ENCODE measurements at regions not wholly inside any gene's neighbourhood (a gene's known extent, or its start where the extent isn't known, plus 50 kb on each side); places are given as distances from the start of the nearest gene placed in this dataset.
"Not testable (repeated sequence)": the region's sequence is repeated elsewhere in the genome, so short reads cannot be mapped to it uniquely, and the experiment has no call there.

GRCh38 chr3:166902374-166902773, 477.7 kb downstream of the ZBBX start:
- Histone ChIP-seq H3K27ac (ENCODE audit: low read length) (no peak overlapping the region), H3K4me1 (ENCODE audit: control insufficient read depth, insufficient read depth, low read length) (no peaks in the 10 kb centered on the region), H3K36me3 (ENCODE audit: control insufficient read depth, insufficient read depth, low read length) (no peaks in the 10 kb centered on the region), H3K9me3 (ENCODE audit: control insufficient read depth, insufficient read depth, low read length) (no peaks in the 10 kb centered on the region), H3K27me3 (ENCODE audit: control insufficient read depth, insufficient read depth, low read length) (no peaks in the 10 kb centered on the region), H3K4me3 (ENCODE audit: low read length) (no peak overlapping the region)
- no peak for DNase-seq (ENCODE audit: low read depth, low spot score)

GRCh38 chr3:166900866-166901577, 479.1 kb downstream of the ZBBX start:
- Histone ChIP-seq H3K27ac (ENCODE audit: low read length) (no peak overlapping the region), H3K4me1 (ENCODE audit: control insufficient read depth, insufficient read depth, low read length) (no peaks in the 10 kb centered on the region), H3K27me3 (ENCODE audit: control insufficient read depth, insufficient read depth, low read length) (no peaks in the 10 kb centered on the region), H3K4me3 (ENCODE audit: low read length) (no peak overlapping the region), H3K9me3 (ENCODE audit: control insufficient read depth, insufficient read depth, low read length) (no peaks in the 10 kb centered on the region), H3K36me3 (ENCODE audit: control insufficient read depth, insufficient read depth, low read length) (no peaks in the 10 kb centered on the region)
- no peak for DNase-seq (ENCODE audit: low read depth, low spot score)
- no CpG with 5 or more reads among the region's 3 CpGs for WGBS (ENCODE audit: insufficient coverage, insufficient read length)

- Histone ChIP-seq H3K9me3 (ENCODE audit: control insufficient read depth, insufficient read depth, low read length) (no peaks in the 10 kb centered on the region), H3K4me3 (ENCODE audit: low read length) (no peak overlapping the region), H3K27me3 (ENCODE audit: control insufficient read depth, insufficient read depth, low read length) (no peaks in the 10 kb centered on the region), H3K27ac (ENCODE audit: low read length) (no peak overlapping the region), H3K36me3 (ENCODE audit: control insufficient read depth, insufficient read depth, low read length) (no peaks in the 10 kb centered on the region), H3K4me1 (ENCODE audit: control insufficient read depth, insufficient read depth, low read length) (no peaks in the 10 kb centered on the region)
- DNase-seq (ENCODE audit: low read depth, low spot score) = no peak
- no CpG with 5 or more reads among the region's 1 CpG for WGBS (ENCODE audit: insufficient coverage, insufficient read length)
Measured at GRCh38 chr3:166897811-166898210, 482.3 kb downstream of the ZBBX start.

GRCh38 chr3:166889241-166889640, 490.9 kb downstream of the ZBBX start:
- Histone ChIP-seq H3K4me1 (ENCODE audit: control insufficient read depth, insufficient read depth, low read length) (no peaks in the 10 kb centered on the region), H3K4me3 (ENCODE audit: low read length) (no peak overlapping the region), H3K9me3 (ENCODE audit: control insufficient read depth, insufficient read depth, low read length) (no peaks in the 10 kb centered on the region), H3K27me3 (ENCODE audit: control insufficient read depth, insufficient read depth, low read length) (no peaks in the 10 kb centered on the region), H3K36me3 (ENCODE audit: control insufficient read depth, insufficient read depth, low read length) (no peaks in the 10 kb centered on the region), H3K27ac (ENCODE audit: low read length) (no peak overlapping the region)
- WGBS (ENCODE audit: insufficient coverage, insufficient read length) = no CpG with 5 or more reads among the region's 2 CpGs
- no peak for DNase-seq (ENCODE audit: low read depth, low spot score)

- no peaks in the 10 kb centered on the region for H3K9me3 ChIP-seq (ENCODE audit: control insufficient read depth, insufficient read depth, low read length)
- H3K27ac ChIP-seq (ENCODE audit: low read length) = no peak overlapping the region
- no peak for DNase-seq (ENCODE audit: low read depth, low spot score)
- H3K36me3 ChIP-seq (ENCODE audit: control insufficient read depth, insufficient read depth, low read length) = no peaks in the 10 kb centered on the region
- no peak overlapping the region for H3K4me3 ChIP-seq (ENCODE audit: low read length)
- WGBS (ENCODE audit: insufficient coverage, insufficient read length) = no CpG with 5 or more reads among the region's 2 CpGs
- no peaks in the 10 kb centered on the region for H3K27me3 ChIP-seq (ENCODE audit: control insufficient read depth, insufficient read depth, low read length)
- H3K4me1 ChIP-seq (ENCODE audit: control insufficient read depth, insufficient read depth, low read length) = no peaks in the 10 kb centered on the region
Measured at GRCh38 chr3:166879661-166880060, 500.4 kb downstream of the ZBBX start.

DNA sequence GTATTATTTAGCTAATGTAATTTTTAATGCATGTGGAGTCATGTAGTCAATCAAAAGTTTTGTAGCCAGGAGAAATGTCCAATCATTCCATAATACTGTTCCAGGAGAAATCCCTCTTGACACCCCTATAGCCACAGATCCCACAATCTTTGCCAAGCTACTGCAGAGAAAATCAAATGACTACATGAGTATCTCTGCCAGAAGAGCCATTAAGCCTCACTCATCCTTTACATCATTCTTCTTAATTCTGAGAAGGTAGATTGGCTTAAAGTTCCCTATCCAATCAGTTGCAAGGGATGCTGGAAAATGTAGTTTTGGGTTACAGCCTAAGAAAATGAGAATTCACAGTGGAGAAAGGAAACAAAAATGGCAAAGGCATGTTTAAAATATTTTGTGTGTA, 502.1 kb downstream of the ZBBX start:
- Histone ChIP-seq H3K4me3 (ENCODE audit: low read length) (no peak overlapping the region), H3K4me1 (ENCODE audit: control insufficient read depth, insufficient read depth, low read length) (no peaks in the 10 kb centered on the region), H3K36me3 (ENCODE audit: control insufficient read depth, insufficient read depth, low read length) (no peaks in the 10 kb centered on the region), H3K27ac (ENCODE audit: low read length) (no peak overlapping the region), H3K9me3 (ENCODE audit: control insufficient read depth, insufficient read depth, low read length) (no peaks in the 10 kb centered on the region), H3K27me3 (ENCODE audit: control insufficient read depth, insufficient read depth, low read length) (no peaks in the 10 kb centered on the region)
- DNase-seq (ENCODE audit: low read depth, low spot score) = no peak

GRCh38 chr3:166864473-166865467, 515.3 kb downstream of the ZBBX start:
- Histone ChIP-seq H3K27ac (ENCODE audit: low read length) (no peak overlapping the region), H3K4me1 (ENCODE audit: control insufficient read depth, insufficient read depth, low read length) (no peaks in the 10 kb centered on the region), H3K27me3 (ENCODE audit: control insufficient read depth, insufficient read depth, low read length) (no peaks in the 10 kb centered on the region), H3K36me3 (ENCODE audit: control insufficient read depth, insufficient read depth, low read length) (no peaks in the 10 kb centered on the region), H3K9me3 (ENCODE audit: control insufficient read depth, insufficient read depth, low read length) (no peaks in the 10 kb centered on the region), H3K4me3 (ENCODE audit: low read length) (no peak overlapping the region)
- DNase-seq (ENCODE audit: low read depth, low spot score) = no peak
- no CpG with 5 or more reads among the region's 10 CpGs for WGBS (ENCODE audit: insufficient coverage, insufficient read length)

- WGBS (ENCODE audit: insufficient coverage, insufficient read length) = no CpG with 5 or more reads among the region's 2 CpGs
- Histone ChIP-seq H3K4me3 (ENCODE audit: low read length) (no peak overlapping the region), H3K9me3 (ENCODE audit: control insufficient read depth, insufficient read depth, low read length) (no peaks in the 10 kb centered on the region), H3K27ac (ENCODE audit: low read length) (no peak overlapping the region), H3K36me3 (ENCODE audit: control insufficient read depth, insufficient read depth, low read length) (no peaks in the 10 kb centered on the region), H3K27me3 (ENCODE audit: control insufficient read depth, insufficient read depth, low read length) (no peaks in the 10 kb centered on the region), H3K4me1 (ENCODE audit: control insufficient read depth, insufficient read depth, low read length) (no peaks in the 10 kb centered on the region)
- DNase-seq (ENCODE audit: low read depth, low spot score) = no peak
Measured at GRCh38 chr3:166860217-166860616, 519.9 kb downstream of the ZBBX start.

DNA sequence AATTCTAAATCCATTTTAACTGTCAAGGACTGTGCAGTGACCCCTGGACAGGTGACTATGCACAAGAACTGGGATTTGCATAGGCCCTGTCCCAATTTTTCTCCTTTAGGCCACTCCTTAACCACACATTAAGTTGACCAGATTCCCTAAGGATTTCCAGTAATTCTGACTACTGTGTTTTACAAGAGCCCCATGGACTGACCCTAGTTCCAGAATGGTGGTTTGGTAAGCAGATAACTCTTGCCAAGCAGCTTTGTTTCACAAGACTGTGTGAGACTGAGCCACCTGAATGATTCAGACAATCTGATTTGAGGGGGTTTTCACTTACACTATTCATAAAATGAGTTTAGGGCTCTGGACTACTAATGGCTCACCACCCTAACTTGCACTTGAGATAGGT, 535.8 kb downstream of the ZBBX start:
- H3K27ac ChIP-seq (ENCODE audit: low read length) = no peak overlapping the region
- no peaks in the 10 kb centered on the region for H3K4me1 ChIP-seq (ENCODE audit: control insufficient read depth, insufficient read depth, low read length)
- no peaks in the 10 kb centered on the region for H3K36me3 ChIP-seq (ENCODE audit: control insufficient read depth, insufficient read depth, low read length)
- H3K4me3 ChIP-seq (ENCODE audit: low read length) = no peak overlapping the region
- H3K9me3 ChIP-seq (ENCODE audit: control insufficient read depth, insufficient read depth, low read length) = no peaks in the 10 kb centered on the region
- no peaks in the 10 kb centered on the region for H3K27me3 ChIP-seq (ENCODE audit: control insufficient read depth, insufficient read depth, low read length)
- no peak for DNase-seq (ENCODE audit: low read depth, low spot score)

GRCh38 chr3:166842784-166843183, 537.3 kb downstream of the ZBBX start:
- WGBS (ENCODE audit: insufficient coverage, insufficient read length) = no CpG with 5 or more reads among the region's 25 CpGs

More at GRCh38 chr3:166842784-166843183, 537.3 kb downstream of the ZBBX start:
- not testable (repeated sequence) for H3K27me3 ChIP-seq (ENCODE audit: control insufficient read depth, insufficient read depth, low read length); H3K4me1 ChIP-seq (ENCODE audit: control insufficient read depth, insufficient read depth, low read length); H3K9me3 ChIP-seq (ENCODE audit: control insufficient read depth, insufficient read depth, low read length); H3K4me3 ChIP-seq (ENCODE audit: low read length); DNase-seq (ENCODE audit: low read depth, low spot score); H3K36me3 ChIP-seq (ENCODE audit: control insufficient read depth, insufficient read depth, low read length); H3K27ac ChIP-seq (ENCODE audit: low read length)

Data from iPS DF 6.9 (cell line).